HG02623 (cell line): ENCODE measurements at regions not wholly inside any gene's neighbourhood (a gene's known extent, or its start where the extent isn't known, plus 50 kb on each side); places are given as distances from the start of the nearest gene placed in this dataset.
"Not testable (repeated sequence)": the region's sequence is repeated elsewhere in the genome, so short reads cannot be mapped to it uniquely, and the experiment has no call there.

Experiments
- ATAC-seq: cut with Tn5 transposase; IDR thresholded peaks from one replicate; pipeline ENCODE4 v1.9.1; 2021; ENCODE audit warnings: moderate library complexity; ENCODE audit not compliant: unreplicated experiment

DNA sequence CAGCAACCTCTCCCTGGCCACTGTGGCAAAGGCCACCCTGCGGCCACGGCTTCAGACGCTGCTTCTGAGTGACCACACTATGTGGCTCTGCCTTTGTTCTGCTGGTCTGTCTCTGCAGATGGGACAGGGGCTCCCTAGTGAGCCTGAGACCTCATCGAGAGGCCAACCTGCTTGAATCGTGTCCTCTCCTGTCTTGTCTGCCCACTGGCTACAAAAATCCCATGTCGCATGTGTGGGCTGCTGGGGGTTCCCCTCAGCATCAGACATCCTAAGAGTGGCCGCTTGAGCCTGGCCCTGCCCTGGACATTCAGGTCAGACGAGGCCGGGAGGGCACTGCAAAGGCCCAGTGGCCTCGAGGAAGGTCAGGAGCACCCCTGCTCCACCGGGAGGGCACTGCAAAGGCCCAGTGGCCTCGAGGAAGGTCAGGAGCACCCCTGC is 222.9 kb downstream of the DLL1 start:
- ATAC-seq: no peak

DNA sequence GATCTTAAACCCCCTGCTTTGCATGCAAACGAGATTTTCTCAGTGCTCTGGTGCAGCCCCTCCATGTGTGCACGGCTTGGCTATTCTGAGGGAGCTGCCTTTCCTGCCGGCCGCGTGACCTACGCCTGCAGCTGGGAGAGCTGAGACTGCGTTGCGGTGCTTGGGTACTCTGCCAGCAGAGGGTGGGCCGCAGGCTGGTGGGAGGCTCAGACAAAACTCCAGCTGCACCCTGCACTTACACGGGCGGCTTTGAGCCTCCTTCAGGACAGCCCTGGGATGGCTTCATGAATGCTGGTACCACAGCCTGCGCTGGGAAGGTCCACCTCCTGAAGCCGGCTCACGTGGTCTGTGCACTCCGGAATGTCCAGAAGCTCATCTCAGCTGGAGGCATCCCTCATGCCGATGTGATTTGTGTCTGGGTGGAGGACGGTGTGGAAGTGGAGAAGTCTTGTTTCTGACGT is 223.7 kb downstream of the DLL1 start:
- no peak for ATAC-seq

DNA sequence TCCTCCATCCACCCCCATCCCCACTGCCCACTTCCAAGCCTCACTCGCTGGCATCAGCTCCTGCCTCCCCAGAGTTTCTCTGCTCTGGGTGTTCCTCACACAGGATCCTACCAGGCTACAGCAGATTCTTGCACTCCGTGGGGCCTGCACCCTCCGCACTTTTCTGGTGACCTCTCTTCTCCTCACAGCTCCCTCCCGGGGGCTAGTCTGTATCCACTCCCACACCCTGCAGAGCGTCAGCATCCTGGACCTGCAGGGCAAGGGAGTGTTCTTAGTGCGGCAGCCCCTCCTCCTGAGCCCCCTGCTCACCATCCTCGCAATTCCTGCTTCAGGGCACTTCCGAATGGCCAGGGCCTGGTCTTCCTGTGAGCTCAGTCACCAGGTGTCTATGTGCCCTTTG is 224.2 kb downstream of the DLL1 start:
- no peak for ATAC-seq

DNA sequence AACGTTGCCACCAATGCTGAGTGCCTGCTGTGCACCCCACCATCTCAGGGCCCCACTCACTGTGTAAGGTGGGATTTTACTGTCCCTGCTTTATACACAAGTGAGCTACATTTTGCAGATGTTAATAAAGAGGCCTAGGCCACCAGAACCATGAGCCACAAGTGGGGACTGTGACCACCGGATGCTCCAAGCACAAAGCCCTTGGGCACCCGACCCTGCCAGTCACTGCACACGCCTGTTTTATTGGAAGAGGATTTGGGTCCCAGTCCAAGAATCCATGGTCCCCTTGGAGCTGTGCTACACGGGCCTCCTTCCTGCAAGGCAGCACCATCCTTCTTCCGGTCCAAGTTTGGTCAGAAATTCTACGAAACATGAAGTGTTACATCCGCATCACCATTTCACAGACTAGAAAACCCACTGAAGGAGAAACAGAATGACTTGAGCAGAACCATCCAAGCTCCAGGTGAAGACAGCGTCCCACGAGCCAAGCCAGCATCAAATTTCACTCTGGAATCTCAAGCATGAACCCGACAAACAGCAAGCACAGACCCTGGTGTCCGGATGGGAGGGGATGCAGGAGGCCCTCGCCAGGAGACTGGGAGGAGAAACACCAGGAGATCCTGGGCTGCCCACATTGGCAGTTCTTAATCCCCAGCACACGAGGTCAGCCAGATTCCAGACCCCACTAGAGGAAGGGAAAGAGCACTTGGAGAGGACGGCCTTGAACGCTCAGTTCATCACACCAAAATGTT is 226.9 kb downstream of the DLL1 start:
- ATAC-seq: no peak

DNA sequence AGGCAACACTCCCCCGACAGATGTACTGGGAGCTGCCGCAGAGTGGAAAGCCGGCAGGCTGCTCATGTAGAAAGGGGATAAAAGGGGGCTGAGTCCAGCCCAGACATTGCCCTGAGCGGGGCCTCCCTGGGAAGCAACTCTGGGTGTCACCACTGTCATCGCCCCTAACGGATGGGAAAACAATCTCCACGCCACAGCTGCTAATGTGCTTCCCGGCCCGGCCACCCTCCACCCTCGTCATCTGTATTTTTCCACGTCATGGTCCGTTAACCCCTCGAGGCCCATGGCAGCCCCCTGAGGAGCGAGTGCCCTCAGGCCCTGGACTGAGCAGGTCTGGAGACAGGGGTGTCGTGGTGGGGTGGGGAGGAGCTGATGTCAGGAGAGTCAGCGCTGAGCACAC is 227.4 kb downstream of the DLL1 start:
- no peak for ATAC-seq

DNA sequence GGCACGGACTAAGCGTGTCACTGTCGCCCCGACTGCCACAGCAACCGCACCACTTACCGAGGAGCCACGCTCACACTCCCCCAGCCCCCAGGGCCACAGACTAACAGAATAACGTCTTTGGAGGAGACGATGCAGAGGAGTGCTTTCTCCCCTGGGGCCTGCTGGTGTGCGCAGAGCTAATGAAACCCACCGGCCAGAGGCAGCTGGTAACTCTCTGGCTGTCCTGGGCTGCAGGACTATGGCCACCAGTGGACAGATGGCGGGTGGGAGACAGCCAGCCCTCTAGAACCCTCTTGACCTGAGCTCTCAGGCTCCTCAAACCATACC is 228.0 kb downstream of the DLL1 start:
- no peak for ATAC-seq

DNA sequence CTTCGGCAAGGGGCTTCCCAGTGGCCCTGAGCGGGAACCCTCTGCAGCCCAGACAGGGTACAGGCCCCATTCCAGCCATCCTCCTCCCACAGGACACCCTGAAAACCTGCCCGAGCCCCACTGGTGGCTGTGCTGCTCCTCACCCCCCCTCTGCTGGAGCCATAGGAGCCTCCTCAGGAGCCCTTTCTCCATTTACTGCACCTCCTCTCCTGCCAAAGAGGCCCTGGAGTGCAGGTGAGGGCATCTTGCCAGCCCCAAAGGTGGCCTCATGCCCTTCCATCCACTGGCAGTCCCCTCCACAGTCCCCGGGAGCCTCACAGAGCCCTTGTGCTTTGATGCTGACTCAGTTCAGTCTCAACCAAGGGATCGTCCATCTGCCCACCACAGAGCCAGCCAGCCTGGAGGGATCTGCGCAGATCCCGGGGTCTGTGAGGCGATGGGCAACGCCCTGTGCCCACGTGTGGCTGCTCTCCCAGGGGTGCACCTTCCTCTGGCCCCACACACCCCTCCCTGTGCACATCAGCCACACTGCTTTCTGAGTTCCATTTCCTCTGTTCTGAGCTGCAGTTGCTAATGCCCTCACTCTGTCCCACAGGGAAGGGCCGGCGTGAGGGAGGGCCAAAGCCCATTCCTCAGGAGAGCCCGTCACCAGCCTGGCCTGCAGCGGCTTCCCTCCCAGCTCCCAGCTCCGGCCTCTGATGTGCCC is 228.5 kb downstream of the DLL1 start:
- ATAC-seq: no peak

DNA sequence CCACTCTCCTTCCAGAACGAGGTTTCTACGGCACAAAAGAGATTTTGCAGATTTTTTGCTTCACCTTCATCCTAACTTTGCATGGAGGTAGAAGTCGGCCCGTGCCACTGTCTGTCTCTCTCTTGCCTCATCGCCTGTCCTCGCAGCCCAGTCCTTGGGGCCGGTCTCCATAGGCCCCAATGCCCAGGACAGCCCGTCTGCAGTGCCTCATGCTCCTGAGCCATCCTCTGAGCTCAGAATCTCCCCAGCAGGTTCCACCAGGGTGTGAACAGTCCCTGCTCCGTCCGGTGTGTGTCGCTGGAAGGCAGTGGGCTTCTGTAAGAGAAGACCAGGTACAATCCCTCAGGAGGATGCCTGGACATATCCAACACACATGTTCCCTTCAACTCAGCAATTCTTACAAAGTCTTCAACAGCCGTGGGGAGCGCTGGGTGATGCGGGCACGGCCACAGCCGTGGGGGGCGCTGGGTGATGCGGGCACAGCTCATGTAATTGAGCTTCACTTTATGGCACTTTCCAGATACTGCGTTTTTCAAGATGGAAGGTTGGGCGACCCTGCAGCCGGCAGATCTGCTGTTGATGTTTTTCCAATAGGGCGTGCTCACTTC is 231.9 kb downstream of the DLL1 start:
- no peak for ATAC-seq

DNA sequence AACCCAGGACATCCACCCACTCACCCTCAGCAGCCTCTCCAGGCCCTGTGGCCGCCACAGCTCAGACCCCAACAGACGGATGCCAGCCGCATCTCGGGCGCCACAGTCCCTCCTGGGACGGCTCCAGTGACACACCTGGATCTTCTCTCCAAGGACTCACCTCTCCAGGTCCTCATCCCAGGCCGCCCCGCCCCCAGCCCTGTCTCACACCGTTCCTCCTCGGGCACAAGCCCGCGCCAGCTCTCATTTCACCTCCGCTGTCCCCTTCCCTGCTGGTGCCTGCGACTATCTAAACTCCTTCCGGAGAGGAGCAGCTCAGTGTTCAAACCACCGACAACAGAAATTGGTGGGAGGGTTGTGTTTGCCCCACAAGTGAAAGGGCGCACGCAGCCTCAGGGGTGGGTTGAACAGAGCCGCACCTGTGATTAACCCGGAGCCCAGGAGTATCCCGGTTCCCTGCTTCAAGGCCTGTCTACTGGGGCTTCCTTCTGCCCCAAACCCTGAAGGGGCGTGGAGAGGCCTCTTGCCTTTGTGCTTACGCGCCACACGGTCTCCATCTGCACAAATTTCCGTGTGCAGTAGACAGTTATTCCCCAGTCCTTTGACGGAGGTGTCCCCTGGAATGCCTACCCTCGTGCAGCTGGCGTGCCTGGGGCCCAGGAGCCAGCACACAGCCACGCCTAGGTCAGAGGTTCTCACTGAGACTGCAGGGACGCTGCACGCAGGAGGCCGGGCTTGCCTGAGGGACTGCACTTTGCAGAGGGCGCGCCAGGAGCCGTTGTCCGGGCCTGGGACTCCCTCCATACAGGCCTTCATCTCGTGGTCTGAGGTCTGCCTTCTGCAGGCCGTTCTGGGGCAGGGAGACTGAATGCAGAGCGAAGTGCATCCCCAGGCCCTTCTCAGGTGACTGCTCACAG is 232.7 kb downstream of the DLL1 start:
- no peak for ATAC-seq

DNA sequence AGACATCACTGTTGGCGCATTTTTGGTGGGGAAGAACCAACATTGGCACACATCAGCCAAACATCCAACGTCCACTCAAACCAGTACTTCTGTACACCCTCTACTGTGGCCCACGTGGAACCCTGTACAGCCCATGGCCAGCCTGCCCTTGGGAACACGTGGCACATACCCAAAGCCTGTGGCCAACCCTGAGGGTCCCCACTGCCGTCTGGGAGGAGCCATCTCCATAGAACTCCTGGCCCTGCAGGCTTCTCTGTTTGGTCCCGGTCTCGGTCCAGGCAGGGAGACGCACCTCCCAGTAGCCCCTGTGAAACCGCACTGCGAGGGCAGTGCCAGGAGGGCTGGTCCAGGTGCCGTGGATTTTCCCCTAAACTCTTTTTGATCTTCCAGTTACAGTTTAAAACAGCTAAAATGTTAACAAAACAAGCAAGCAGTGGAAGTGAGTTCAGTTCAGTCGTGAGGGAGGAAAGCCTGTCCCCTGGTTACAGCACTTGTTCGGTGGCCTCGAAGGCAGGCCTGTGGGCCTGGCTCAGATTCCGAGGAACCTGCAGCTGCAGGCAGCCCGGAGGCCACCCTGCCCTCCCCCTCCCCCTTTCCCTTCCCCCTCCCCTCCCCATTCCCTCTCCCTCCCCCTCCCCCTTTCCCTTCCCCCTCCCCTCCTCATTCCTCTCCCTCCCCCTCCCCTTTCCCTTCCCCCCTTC is 233.7 kb downstream of the DLL1 start:
- ATAC-seq: no peak

DNA sequence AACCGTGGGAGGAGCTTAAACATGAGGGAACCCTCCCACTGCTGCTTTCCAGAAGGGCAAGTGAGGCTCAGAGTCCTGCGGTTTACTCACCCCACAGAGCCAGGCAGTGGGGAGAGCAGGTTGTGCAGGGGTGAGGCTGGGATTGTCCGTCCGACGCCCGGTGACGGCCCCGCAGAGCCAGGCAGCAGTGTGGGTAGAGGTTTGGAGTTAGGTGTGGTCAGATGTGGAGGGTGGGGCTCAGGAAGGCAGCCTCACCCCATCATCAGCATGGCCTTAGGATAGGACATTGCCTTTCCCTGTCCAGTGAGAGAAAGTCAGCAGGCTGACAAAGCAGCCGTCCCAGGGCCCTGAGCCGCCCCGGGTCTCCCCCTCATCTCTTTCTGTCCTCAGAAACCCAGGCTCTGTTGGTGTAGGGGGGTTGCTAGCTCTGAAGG is 234.6 kb downstream of the DLL1 start:
- ATAC-seq: no peak

DNA sequence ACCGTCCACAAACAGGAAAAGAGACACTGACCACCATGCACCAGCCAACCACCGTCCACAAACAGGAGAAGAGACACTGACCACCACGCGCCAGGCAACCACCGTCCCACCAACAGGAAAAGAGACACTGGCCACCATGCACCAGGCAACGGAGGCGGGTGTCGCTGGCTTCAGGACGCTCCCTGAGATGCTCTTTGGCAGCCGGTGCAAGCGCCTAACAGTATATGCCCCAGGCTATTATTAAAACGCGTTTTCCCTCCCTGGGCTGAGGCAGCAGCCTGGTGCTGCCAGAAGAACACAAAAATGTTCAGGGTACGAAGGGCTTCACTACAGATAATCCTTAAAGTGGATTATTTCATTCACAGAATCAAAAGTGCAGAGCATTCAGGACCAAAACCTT is 235.1 kb downstream of the DLL1 start:
- ATAC-seq: not testable (repeated sequence)

DNA sequence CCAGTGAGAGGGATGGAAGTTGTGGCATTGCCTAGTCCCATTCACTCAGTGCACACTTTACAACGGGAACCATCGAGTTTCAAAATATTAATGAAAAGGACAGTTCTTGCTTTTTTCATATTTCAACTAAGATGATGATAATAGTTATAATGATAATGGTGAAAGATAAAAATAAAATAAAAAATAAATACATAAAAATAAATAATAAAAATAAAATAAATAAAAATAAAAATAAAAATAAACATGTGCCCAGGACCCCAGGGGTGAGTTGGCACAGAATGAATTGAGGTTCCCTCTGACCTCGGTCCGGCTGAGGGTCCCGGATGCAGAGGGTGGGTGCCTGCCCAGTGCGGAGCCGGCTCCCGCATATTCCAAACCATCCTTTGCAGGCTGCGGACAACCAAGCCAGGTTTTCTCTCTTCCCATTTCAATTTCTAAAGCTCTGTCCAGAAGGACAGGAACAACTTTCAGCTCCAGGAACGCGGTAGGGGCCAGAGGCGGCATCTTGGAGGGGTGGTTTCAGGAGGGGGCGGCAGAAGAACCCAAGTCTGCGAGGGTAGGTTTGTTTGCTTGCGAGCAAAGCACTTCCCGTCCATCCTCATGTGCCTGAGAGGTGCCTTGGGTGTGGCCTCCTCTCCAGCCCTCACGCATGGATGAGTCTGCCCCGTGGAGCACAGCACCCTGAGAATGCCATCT is 236.8 kb downstream of the DLL1 start:
- no peak for ATAC-seq

DNA sequence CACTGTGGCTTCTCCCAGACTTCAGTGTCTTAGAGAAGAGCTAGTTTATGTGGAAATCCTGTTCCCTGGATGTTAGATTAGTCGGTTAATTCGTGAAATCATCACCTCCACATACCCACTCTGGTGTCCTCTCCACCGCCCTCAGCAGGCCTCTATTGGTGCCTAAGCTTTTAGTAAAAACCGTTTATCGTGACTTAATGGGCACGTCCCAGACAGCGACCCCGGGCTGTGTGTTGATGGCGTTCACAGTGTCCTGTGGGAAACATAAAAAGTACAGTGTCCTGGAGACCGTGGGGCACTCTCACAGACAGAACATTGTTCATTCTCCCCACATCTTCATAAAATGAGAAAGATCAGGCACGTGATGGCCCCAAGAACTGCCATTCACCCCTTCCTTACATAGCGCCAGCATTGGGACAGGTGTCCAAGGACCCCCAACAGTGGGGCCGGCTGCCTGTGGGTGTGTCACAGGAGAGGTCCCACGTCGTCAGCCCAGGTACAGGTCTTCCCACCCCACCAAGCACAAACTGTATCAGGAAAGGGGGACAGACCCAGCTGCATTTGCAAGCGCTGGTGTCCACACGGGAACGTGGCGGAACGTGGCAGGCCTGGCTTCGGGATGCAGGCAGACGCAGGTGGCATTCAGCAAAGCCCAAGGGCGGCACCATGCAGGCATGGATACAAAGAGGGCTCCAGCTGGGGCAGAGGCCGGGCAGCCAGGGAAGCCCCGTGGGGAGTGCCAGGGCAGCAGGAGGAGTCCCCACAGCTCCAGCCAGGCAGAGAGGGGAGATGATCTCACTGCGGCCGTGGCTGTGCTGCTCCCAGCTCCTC is 237.7 kb downstream of the DLL1 start:
- no peak for ATAC-seq

DNA sequence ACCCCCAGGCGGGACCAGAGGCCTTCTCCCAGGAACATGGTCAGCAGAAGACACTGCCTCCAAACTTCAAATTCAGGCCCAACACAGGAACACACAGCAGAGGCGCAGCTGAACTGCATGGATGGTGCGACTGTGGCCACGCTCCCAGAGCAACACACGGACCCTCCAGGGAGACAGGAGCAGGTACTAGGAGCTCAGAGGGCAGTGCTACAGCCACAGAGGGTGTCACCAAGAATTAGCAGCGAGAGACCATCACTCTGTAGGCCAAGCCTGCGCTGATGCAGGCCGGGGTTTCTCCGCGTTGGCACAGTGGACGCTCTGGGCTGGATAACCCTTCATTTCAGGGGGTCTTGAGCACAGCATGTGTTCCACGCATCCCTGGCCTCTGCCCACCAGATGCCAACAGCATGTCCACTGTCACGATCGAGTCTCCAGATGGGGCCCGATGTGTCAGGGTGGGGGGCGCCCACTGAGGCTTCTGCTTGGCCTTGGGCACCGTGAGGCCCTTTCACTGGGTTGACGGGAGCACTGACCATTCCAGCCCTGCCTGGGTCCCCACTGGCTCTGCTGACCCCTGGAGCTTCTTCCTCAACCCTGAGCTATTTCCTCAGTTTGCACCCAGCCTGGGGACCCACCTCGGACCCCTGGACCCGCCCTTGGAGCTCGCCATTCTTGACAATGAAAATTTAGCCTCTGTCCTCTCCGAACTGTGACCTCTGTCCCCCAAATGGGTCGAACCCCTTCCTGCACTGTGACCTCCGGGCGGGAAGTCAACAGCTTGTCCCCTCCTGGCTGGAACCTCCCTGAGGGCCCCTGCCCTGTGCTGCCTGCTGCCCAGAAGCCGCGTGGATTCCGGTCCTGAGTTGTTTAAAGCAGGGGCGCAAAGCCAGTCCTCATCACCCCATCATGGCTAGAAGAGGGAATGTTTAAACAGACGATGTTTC is 239.4 kb downstream of the DLL1 start:
- no peak for ATAC-seq

DNA sequence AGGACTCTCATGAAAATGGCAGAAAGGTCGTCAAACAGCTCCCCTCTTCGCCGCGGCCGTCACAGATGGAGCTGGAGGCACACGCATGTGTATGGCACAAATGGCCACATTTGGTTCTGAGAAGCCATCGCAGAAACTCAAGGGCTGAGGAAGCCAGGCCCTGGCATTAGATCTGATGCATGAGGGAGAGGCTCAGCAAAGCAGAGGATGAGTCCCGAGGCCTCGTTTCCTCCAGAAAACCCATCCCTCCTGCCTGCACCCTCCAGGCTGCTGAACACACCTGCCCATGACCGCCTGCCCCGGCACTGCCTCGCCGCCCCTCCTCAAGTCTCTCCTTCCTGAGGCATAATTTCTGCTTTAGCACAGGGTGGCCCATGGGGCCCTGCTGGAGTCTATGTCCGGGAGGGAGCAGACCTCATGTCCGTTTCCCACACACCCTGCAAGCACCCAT is 240.3 kb downstream of the DLL1 start:
- ATAC-seq: no peak

DNA sequence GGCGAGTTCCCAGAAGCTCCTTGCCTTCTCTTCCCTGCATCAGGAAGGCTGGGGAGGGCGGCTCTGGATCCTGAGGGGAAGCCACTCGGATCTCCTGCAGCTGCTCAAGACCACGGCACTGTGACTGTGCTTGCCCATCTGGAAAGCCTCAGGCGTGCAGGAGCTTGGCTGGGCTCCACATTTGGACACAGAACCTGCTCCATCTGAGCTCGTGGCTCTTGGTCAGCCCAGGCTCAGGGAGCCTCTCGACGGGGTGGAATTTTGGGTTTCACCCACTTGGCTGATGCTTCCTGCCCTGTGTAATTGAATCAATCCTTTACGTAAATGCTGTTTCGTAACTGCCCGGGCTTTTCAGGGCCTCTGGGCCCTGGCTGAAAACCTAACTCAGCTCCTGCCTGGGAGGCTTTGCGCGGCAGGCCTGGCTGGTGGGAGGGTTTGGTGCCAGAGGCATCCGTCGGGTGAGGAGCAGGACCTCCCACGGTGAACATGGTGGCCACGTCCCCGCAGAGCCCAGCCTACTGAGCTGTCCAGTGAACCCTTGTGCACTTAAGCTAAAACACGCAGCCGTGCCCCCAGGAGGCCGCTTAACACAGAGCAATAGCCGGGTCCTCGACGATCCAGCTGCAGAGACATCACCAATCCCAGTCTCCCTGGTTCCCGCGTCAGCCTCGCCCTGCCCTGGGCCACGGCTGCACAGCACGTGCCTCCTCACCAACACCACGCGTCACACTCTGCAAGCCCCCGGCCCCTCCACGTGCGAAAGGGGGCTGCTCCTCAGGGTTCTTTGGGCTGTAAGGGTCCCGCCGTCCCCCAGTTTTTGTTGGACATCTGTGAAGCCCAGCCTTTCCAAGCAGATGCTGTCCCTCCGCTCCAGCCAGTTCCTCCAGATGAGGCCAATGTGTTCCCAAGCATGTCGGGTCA is 241.0 kb downstream of the DLL1 start:
- no peak for ATAC-seq
